Gastroesophageal sphincter (tissue), 4 donors: ENCODE measurements at regions not wholly inside any gene's neighbourhood (a gene's known extent, or its start where the extent isn't known, plus 50 kb on each side); places are given as distances from the start of the nearest gene placed in this dataset.
A peak's percentile ranks its signal among the peaks of the same experiment; 100 is the strongest.
"Not testable (repeated sequence)": the region's sequence is repeated elsewhere in the genome, so short reads cannot be mapped to it uniquely, and the experiment has no call there.

Source experiments
- ATAC-seq: fragments of 150-250 bp; one replicate; pipeline ENCODE4 v1.9.1; 2016; ENCODE audit warnings: mild to moderate bottlenecking, moderate library complexity
- H3K27ac ChIP-seq, 4 donors: fragments of 200-600 bp; sonication (generic) in 3 of 4; 1 replicate in 3 of 4; 2 replicates in 1 of 4; pipeline ENCODE4 v1.5.1; 2016 to 2019
- H3K27me3 ChIP-seq: fragments of 200-600 bp; sonication (generic); one replicate; pipeline ENCODE4 v1.5.1; 2019
- H3K36me3 ChIP-seq, 2 donors: fragments of 200-600 bp; sonication (generic); one replicate each; pipeline ENCODE4 v1.5.1; 2019; ENCODE audit warnings: control low read depth in 1 of 2
- H3K4me1 ChIP-seq, 3 donors: fragments of 200-600 bp; sonication (generic); 1 replicate in 2 of 3; 2 replicates in 1 of 3; pipeline ENCODE4 v1.5.1; 2016 to 2019; ENCODE audit warnings: control low read depth in 2 of 3
- H3K4me3 ChIP-seq, 2 donors: fragments of 200-600 bp; sonication (generic); one replicate each; pipeline ENCODE4 v1.5.1; 2019; ENCODE audit warnings: mild to moderate bottlenecking in 1 of 2, moderate library complexity in 1 of 2
- H3K9me3 ChIP-seq, 3 donors: fragments of 200-600 bp; sonication (generic); one replicate each; pipeline ENCODE4 v1.5.1; 2017 to 2019; ENCODE audit warnings: control low read depth in 2 of 3
- EP300 ChIP-seq: sonication (generic); formaldehyde crosslinking; IDR thresholded peaks from one replicate; pipeline ENCODE4 v1.6.1; 2017; ENCODE audit warnings: antibody characterized with exemption, mild to moderate bottlenecking
- POLR2A ChIP-seq, 2 donors: fragments of 450-650 bp; IDR thresholded peaks; one replicate each; pipeline ENCODE4 v1.6.1; 2017; ENCODE audit warnings: antibody characterized with exemption in 2 of 2, mild to moderate bottlenecking in 2 of 2, moderate library complexity in 1 of 2
- POLR2AphosphoS5 ChIP-seq: sonication (generic); formaldehyde crosslinking; IDR thresholded peaks from one replicate; pipeline ENCODE4 v1.6.1; 2017; ENCODE audit warnings: antibody characterized with exemption
- WGBS, 2 donors: methylation state at CpG; one replicate each; pipeline ENCODE4 v1.1.5; 2018; ENCODE audit warnings: low coverage in 1 of 2; 5-methylcytosine and 5-hydroxymethylcytosine counted together
- TF ChIP-seq, protein P1 (sequence below), 4 experiments: fragments of 200-600 bp in 2 of 4; fragments of 450-650 bp in 2 of 4; sonication (generic) in 1 of 4; IDR thresholded peaks; one replicate each; pipeline ENCODE4 v1.5.1; 2017 to 2019; ENCODE audit warnings: antibody characterized with exemption in 4 of 4, mild to moderate bottlenecking in 2 of 4, moderate library complexity in 2 of 4

DNA sequence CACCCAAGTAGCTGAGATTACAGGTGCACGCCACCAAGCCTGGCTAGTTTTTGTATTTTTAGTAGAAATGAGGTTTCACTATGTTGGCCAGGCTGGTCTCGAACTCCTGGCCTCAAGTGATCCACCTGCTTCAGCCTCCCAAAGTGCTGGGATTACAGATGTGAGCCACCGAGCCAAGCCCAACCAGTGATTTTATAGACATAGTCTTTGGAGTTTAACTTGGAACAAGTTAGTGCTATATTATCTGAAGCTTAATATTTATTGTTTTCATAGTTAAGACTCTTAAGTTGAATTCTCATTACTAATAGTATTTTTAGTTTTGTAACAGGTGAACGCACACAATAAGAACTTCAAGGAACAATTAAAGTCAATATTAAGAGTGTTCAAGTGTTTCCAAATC lies 122.1 kb downstream of the SPAG6 start:
- H3K27me3 ChIP-seq, result peaks cover 15% of the 10 kb centered on the region
- H3K4me3 ChIP-seq, H3K9me3 ChIP-seq, H3K4me1 ChIP-seq, H3K36me3 ChIP-seq, ATAC-seq, H3K27ac ChIP-seq: not testable (repeated sequence)
- WGBS, 2 donors, result 84 to 95% methylated on average over 3 of the region's 4 CpGs

DNA sequence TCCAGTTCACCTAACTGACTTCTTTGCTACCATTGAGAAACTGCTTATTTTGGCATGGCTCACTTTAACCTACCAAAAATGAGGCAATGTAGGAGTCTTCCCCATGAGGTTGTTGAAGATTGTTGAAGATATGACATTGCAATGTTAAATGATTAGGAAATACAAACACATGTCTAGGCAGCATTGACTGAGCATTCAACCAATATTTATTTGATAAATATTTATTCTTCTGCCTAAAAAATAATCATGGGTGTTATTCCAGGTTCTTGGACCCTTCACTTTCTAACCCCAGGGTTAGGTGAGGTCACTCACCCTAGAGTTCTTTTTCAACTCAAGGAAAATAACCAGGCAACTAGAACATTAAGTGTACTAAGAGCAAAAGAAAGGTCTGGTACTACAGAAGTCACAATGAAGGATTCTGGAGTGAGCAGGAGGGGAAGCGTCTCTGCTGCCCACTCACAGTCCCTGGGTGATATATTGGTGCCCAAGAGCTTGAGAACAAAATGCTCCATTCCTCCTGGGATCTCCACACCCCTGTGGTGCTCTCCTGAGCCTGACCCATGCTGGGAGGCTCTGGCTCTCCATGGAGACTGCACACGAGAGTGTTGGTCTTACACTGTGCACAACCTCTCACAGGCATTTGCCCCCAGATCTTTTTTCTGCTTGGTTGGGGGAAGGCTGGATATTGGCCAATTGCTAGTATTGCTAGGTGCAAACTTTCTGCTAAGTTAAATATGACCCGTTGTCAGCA lies 123.4 kb downstream of the SPAG6 start:
- Histone ChIP-seq H3K4me1 (no peaks in the 10 kb centered on the region), H3K36me3 (no peaks in the 10 kb centered on the region), H3K9me3 (no peaks in the 10 kb centered on the region), H3K27ac (no peak overlapping the region), H3K27me3 (peaks cover 27% of the 10 kb centered on the region), H3K4me3 (no peak overlapping the region)
- WGBS, 2 donors, result 50 to 79% methylated on average over 1 to 3 of the region's 3 CpGs
- no peak for ATAC-seq
- TF ChIP-seq POLR2A (IDR thresholded peaks at IDR 0.05), result no peak
- TF ChIP-seq, protein P1, sequence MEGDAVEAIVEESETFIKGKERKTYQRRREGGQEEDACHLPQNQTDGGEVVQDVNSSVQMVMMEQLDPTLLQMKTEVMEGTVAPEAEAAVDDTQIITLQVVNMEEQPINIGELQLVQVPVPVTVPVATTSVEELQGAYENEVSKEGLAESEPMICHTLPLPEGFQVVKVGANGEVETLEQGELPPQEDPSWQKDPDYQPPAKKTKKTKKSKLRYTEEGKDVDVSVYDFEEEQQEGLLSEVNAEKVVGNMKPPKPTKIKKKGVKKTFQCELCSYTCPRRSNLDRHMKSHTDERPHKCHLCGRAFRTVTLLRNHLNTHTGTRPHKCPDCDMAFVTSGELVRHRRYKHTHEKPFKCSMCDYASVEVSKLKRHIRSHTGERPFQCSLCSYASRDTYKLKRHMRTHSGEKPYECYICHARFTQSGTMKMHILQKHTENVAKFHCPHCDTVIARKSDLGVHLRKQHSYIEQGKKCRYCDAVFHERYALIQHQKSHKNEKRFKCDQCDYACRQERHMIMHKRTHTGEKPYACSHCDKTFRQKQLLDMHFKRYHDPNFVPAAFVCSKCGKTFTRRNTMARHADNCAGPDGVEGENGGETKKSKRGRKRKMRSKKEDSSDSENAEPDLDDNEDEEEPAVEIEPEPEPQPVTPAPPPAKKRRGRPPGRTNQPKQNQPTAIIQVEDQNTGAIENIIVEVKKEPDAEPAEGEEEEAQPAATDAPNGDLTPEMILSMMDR (IDR thresholded peaks at IDR 0.05), result no peak
- no peak for TF ChIP-seq POLR2AphosphoS5
- TF ChIP-seq EP300, result no peak

DNA sequence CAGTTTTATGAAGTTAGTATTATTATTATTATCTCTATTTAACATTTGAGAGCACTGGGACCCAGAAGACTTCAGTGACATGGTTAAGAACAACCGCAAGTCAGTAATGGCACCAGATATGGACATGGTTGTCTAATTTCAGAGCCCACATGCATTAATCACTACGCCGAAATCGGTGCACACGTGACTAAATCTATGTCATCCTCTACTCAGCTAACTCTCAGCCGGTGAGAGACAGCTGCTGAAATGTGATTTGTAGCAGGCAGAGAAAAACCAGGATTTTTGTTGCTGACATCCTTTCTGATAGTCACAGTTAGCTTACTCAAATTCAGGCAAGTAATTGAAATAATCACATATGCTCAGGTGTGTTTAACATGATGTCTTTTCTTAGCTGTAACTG lies 127.7 kb downstream of the SPAG6 start:
- Histone ChIP-seq H3K27ac (no peak overlapping the region), H3K4me1 (peaks cover 0 to 19% (median 10%) of the 10 kb centered on the region in 3 donors), H3K4me3 (no peak overlapping the region), H3K27me3 (peaks cover 69% of the 10 kb centered on the region), H3K36me3 (no peaks in the 10 kb centered on the region), H3K9me3 (no peaks in the 10 kb centered on the region)
- TF ChIP-seq, protein P1 (IDR thresholded peaks at IDR 0.05), result no peak
- no peak for TF ChIP-seq POLR2AphosphoS5
- TF ChIP-seq EP300, result no peak
- TF ChIP-seq POLR2A (IDR thresholded peaks at IDR 0.05), result no peak
- 77 to 84% methylated on average over 6 of the region's 6 CpGs for WGBS, 2 donors
- ATAC-seq, result no peak

DNA sequence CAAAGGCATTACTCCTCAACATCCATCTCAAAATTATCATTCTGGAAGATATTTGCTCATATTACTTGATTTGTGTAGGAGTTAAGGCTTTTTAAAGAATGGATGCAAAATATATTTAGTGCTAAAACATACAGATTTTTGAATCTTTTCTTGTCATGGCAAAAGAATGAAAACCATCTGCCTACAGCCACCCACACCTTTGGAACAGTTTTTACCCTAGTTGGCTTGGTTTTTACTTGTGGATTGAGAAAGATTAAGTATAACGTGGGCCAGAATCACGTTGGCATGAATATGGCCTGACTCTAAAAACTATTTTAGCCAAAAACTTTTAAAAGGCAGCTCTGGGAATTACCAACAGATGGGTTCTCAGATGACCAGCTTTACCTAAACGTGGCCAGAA lies 128.2 kb downstream of the SPAG6 start:
- Histone ChIP-seq H3K27ac (no peak overlapping the region), H3K4me1 (peaks cover 0 to 19% (median 10%) of the 10 kb centered on the region in 3 donors), H3K9me3 (no peaks in the 10 kb centered on the region), H3K36me3 (no peaks in the 10 kb centered on the region), H3K4me3 (no peak overlapping the region), H3K27me3 (peaks cover 71% of the 10 kb centered on the region)
- ATAC-seq, result no peak
- TF ChIP-seq POLR2AphosphoS5 (no peak), EP300 (no peak), POLR2A (IDR thresholded peaks at IDR 0.05) (no peak)
- TF ChIP-seq, protein P1 (IDR thresholded peaks at IDR 0.05), result no peak
- 74 to 83% methylated on average over 1 to 3 of the region's 3 CpGs for whole genome bisulfite sequencing, 2 donors

DNA sequence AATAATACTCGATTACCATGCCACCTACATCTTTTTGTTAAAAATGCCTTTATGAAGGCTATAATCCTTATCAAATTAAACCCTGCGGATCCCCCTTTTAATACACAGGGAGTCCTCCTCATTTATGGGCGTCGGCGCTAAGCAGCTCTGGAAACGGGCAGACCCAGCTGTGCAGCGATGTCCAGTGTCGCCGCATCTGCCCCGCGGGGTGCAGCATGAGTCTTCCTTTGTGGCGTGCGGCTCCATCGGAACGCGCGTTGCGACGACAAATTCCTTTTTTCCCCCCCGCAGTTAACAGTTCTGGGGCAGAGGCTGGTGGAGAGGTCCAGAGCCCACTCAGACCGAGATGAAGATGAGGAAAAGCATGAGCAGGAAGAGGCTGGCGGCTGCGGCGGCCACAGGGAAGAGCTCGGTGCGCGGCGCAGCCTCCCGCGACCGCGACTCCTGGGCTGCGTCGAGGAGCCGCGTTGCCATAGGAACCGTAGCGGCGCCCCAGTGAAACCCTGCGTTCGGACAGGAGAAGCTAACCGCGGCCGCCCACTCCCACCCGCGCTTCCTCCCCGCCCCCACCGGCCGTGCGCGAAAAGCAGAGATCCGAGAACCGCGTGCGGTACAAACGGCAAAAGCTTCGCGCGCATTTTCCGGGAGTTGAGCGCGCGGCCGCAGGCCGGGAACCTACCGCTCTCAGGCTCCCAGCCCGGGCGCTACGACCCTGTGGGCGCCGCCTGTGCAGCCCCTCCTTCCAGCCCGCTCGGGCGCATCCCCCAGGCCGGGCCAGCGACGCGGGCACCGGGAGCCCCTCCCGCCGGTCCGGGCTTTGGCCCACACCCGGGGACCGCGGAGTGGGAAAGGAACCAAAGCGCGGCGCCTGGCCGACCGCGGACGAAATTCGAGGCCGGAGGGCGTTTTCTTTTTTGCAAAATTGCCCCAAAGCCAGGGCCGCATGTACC lies 130.6 kb downstream of the SPAG6 start:
- H3K36me3 ChIP-seq, result no peaks in the 10 kb centered on the region
- no peaks in the 10 kb centered on the region for H3K9me3 ChIP-seq
- no peak for ATAC-seq
- H3K4me1 ChIP-seq, result peaks cover 0 to 19% (median 10%) of the 10 kb centered on the region in 3 donors
- H3K27me3 ChIP-seq, result peaks cover 81% of the 10 kb centered on the region
- no peak overlapping the region for H3K27ac ChIP-seq
- H3K4me3 ChIP-seq, result peak overlapping the region in 1 of 2 donors; percentile 51
- TF ChIP-seq POLR2AphosphoS5, result no peak
- TF ChIP-seq, protein P1 (IDR thresholded peaks at IDR 0.05), result no peak
- TF ChIP-seq EP300, result no peak
- TF ChIP-seq POLR2A (IDR thresholded peaks at IDR 0.05), result no peak
- WGBS, 2 donors, result 0 to 7% methylated on average over 3 to 22 of the region's 96 CpGs
